ENCODE measurements at regions not wholly inside any gene's neighbourhood (a gene's known extent, or its start where the extent isn't known, plus 50 kb on each side); places are given as distances from the start of the nearest gene placed in this dataset.

DNA sequence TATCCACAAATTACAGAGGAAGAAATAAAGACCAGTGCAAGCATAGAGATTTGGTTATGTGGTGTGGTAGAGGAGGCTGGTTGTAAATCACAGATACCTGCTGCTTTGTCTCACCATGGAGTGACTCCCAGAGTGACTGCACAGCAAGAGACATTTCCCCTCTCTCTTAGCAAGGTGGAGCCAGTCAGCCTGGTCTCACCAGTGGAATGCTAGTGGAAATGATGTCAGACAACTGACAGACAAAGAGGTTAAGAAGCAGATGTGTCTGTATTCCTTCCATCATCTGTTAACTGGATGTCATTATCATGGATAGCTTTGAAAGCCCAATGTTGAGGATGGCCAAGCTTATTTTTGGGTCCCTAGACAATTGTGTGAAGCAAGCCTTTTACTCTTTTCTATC is 509.4 kb upstream of the SEMA6A start:
- DNase-seq (ENCODE audit: low read depth in 3 of 3), result no peak

DNA sequence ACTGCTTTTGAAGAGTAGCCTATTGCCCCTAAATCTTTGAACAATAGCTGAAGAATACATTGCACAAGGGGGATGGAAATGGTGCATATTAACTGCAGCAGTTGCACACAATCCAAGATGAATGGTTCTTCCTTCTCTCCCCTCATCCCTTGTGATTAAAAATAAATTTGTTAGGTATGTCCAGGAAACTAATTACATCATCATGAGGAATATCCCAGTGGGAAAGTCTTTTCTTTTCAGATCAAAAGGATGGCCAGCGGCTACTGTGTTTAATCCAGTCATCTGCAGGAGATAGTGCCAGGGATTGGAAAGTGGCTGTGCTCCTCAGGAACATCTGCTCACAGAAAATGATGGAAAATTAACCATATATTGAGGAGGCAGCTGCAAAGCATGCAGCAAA is 508.4 kb upstream of the SEMA6A start:
- no peak for DNase-seq (ENCODE audit: low read depth in 3 of 3)

DNA sequence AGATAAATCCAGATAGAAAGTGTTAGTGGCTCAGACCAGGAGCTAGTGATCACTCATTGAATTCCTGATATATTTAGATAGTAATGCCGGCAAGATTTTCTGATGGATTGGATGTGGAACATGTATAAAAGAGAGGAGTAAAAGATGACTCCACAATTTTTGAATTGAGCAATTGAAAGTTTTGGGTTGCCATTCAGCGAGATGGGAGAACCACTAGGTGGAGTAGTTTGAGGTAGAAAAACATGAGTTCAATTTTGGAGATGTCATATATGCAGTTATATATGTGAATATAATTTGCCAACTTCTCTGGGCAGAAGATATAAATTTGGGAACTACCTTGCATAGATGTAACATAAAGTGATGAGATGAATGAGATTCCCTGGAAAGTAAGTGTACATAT is 502.5 kb upstream of the SEMA6A start:
- no peak for DNase-seq (ENCODE audit: low read depth in 3 of 3)

DNA sequence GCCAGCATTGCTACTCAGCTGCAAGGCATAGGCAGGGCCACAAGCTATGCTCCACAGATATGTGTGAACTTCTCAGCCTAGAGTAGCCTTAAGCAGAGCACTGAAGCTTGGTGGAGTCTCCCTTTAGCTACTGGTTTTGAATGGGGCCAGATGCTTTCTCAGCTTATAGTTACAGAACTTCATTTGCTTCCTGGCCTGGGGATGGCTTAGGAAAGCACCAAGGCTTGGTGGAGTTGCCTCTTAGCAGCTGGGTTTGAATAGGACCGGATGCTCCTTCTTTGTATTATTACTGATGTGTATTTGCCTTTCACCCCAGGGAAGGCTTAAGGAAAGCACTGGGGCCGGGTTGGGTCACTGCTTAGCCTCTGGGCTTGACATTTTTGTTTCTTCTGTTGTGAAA is 497.8 kb upstream of the SEMA6A start:
- DNase-seq (ENCODE audit: low read depth in 3 of 3), result no peak

DNA sequence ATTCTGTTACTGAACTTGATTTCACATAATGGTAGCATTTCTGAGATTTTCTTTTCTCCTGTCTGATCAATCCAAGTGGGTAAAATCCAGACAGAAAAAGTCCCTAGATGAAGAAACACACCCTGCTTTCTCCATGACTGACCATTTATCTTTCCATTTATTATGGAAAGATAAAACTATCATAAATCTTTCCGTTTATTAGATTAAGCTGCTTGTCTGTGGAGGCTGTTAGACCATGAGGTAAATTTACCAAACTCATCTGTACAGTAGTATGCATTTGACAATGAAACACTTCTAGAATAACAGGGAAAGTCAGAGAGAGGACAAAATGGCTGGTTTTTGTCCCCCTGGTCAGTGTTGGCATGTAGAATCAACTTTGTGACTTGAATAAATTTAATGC is 491.2 kb upstream of the SEMA6A start:
- DNase-seq (ENCODE audit: low read depth in 3 of 3), result no peak

DNA sequence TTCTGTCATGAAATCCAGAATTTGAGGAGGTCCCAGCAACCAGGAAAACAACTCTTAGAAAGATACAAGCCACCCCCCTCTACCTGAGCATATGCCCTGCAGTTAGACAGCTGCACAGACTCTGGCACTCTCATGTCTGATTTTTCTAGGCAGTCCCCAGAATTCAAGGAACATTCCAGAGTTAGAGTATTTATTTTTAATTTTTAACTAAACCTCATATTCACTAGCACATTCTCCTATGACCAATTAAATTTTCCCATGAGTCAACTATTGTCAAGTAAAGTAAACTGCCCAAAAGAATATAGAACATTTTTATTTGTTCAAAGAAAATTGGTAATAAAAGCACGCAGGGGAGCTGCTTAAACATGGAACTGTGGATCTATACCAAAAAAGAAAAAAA is 490.5 kb upstream of the SEMA6A start:
- DNase-seq (ENCODE audit: low read depth in 3 of 3), result no peak

DNA sequence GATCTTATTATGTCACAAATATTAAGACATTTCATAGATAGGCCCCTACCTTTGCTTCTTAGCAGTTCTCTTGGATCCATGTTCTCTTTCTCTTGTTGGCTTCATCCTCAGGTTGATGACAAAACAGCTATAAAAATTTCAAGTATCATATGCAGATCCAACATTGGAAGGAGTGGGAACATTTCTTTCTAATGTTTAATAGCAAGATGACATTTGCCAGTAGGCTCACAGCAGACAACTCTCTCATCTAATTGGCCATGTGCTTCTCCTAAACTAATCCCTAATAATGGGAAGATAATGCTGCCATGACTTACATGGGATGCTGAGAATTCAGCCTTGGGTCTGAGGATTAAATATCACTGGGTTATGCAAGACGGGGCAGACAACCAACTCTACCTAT is 485.5 kb upstream of the SEMA6A start:
- no peak for DNase-seq (ENCODE audit: low read depth in 3 of 3)

DNA sequence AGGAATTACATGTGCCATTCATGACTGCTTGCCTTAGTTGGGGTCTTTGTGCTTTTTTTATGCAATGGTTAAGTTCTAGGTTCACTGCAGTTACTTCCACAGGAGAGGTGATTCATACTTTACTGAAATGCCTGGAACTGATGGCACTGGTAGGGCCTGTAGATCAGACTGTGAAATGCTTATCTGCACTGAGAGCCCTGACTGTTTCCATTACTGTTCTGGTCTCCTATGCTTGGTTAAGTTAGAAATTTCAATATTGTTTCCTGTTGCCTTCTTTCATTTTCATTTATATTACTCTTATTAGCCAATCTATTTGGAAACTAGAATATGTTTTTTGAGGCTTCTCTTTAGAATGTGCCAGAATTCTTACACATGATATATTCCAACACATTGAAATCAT is 484.1 kb upstream of the SEMA6A start:
- DNase-seq (ENCODE audit: low read depth in 3 of 3), result no peak

DNA sequence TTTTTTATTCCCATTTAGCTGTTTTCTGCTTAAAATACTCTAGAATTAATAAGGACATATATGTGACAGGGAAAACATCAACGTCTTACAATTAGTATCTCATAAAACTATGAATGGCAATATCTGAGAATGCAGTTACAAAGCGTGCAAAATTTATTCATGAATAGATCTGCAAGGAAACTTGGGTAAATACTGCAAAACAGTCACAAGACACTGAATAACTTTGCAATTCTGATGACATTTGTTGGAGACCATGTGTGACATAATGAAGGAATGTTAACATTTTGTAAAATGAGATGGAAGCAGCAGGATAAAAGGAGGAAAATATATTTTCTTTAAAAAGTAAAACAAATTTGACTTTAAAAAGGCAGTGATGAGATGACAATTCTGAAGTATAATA is 480.9 kb upstream of the SEMA6A start:
- no peak for DNase-seq (ENCODE audit: low read depth in 3 of 3)

DNA sequence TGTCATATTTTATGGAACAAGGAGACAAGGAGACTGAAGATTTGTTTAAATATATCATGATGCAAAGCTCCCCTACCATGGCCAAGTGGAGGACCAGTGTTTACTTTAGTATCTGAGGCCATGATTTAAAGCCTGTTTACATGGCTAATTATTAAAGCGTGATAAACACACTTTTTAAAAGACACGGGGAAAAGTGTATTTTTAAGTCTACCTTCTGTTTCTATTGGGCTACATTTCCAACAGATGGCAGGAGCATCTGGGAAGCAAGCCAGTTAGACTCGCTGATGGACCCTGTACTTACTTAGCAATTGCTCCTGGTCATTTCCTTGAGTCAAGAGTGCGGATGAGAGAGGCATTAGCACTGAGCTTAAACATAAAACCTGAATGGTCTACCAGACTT is 480.3 kb upstream of the SEMA6A start:
- DNase-seq (ENCODE audit: low read depth in 3 of 3), result no peak

DNA sequence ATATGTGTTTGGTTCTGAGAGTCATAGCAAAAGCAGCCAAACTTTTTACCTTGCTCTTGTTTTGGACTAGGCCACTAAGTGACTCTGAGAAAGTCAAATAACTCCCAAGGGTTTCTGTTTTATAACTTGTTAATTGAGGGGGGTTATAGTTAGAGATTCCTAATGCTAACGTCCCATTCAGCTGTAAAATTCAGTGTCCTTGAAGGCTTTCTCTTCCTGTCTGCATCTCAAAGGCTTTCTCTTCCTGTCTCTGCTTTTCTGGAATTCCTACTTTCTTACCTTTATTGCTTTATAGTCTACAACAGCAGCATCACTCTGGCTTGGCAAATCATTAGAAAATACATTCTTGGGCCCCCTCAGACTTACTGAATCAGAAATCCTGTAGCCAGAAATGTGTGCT is 479.5 kb upstream of the SEMA6A start:
- DNase-seq (ENCODE audit: low read depth in 3 of 3), result no peak

DNA sequence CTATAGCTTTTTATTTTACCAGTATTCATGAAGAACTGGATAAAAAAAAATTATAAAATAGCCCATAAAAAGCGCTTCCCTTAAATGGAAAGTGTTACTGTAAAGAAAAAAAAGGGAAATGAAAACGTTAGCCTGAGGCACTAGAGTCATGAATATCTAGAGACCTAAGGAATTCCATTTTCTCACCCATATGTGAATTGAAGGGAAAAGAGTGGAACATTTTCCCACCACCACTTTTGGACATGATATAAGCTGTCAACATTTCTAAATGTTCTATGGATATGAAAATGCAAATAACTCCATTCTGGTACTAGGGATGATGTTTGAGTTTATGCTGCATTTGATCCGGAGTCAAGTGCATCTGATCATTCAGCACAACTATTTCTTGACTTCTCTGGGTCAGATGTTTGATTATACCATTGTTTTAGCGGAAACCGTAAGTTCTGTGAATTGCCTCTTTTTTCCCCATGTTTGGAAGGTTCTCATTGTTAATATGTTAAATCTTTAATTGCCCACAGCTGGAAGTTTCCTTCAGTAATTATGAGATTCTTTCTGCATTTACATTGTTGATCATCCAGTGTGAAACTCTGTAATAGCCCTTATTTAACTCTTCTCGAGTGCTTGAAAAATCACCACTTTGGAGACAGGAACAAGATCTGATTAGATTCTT is 467.4 kb upstream of the SEMA6A start:
- DNase-seq (ENCODE audit: low read depth in 3 of 3), result no peak

DNA sequence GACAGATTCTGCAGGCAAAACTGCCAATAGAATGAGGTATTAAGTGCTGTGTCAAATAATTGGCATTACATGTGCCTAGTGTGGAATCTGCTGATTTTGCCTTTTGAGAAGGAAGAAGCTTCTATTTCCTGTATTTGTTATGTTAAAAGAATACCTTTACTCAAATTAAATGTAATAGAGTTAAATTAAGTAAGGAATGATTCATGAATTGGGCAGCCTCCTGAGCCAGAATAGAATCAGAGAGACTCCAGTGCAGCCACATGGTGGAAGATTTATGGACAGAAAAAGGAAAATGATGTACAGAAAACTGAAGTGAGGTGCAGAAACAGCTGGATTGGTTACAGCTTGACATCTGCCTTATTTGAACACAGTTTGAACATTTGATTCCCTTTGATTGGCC is 464.4 kb upstream of the SEMA6A start:
- DNase-seq (ENCODE audit: low read depth in 3 of 3), result no peak

DNA sequence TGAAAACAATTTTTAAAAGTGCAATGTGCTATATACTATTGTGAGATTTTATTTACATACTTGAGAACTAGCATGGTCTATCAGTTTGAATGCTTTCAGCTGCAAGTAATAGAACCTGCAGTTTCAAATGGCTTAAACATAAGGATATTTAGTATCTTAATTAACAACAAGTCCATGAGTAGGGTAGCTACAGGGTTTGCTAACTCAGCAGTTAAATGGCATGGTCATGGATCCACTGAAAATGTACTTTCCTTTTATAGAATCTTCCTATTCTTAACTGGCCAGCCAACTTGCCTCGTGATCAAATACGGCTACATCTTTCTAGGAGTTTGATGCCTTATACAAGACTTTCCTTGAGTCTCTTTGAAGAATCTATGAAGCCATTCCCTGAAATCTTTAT is 452.8 kb upstream of the SEMA6A start:
- no peak for DNase-seq (ENCODE audit: low read depth in 3 of 3)

DNA sequence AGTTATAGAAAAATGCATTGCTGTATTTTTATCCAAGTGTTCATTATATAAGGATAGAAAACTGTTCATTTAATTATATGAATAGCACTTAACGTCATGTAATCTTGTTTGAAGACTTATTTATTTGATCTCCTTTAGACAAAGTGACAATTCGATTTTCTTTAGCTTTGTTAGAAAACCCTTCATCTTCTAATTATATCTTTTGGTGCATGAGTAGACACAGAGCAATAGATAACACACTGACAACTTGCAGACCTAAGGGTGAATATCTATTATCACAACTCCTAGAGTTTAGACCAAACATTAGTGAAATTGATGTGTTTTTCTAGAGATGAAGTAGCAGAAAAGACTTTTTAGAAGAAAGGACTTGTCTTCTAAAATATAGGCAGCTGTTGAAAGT is 446.4 kb upstream of the SEMA6A start:
- DNase-seq (ENCODE audit: low read depth in 3 of 3), result no peak

DNA sequence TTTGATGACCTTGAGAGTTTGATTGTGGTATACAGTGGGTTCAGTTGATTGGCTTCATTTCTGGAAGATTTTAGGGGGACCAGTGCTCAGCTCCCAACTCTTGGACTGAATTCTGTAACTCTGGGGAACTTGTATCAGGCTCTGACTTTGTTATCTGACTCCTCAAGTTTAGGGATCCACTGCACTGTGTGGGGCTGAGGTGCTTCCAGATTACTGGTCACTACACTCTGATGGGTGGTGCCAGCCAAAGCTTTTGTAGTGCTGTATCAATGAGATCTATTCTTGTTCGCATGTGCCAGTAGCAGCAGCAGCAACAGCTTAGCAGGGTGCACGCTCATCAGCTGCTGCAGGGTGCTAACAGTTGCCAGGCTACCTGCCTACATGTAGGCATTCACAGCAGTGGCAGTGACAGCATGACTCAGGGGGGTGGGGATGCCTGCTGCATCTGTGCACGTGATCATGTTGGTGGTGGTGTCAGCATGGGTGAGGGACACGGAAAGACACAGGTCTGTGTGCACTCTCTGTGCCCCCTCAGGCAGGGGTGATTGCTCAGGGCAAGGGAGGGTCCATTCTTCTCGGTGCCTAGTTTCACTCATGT is 438.8 kb upstream of the SEMA6A start:
- no peak for DNase-seq (ENCODE audit: low read depth in 3 of 3)

DNA sequence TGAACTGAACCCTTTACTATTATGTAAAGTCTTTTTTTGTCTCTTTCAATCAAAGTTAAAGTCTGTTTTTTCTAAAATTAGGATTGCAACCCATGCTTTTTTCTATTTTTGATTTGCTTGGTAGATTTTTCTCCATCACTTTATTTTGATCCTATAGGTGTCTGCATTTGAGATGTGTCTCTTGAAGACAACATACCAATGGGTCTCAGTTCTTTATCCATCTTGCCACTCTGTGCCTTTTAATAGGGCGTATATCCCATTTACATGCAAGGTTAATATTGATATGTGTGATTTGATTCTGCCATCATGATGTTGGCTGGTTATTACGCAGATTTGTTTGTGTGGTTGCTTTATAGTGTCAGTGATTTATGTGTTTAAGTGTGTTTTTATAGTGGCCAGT is 436.0 kb upstream of the SEMA6A start:
- no peak for DNase-seq (ENCODE audit: low read depth in 3 of 3)

DNA sequence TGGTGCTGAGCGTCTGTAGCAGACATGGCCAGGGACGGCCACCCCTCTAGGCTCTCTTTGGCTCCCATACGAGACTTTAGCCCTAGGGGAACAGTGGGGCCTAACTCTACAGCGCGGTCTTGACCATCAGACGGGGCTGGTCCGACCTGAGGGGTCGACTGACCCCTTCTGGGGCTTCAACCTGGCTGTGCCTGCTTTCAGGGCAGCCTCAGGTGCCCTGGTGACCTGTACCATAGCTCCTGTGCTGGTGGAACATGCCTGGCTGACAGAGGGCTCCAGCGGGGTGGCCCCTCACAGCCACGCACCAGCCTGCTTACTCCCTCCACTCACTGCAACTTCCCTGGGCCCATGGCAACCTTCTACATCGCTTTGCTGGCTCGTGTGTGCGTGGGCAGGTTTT is 423.4 kb upstream of the SEMA6A start:
- no peak for DNase-seq (ENCODE audit: low read depth in 3 of 3)

DNA sequence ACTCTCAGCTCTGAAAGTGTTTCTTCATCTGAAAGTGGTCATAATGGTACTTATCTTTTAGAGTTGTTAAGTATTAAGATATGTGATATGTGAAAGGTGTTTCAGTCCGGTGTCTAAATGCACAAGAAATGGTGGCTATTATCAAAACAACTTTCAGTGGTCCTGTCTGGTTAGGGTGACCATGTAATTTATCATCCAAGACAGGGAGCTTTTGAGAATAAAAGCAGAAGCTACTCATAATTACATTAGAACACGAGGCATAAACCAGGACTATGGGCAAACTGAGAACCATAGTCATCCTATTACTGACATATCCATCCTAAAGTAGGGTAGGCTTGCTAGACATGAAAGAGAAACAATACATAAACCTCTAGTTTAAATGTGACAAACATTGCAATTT is 418.1 kb upstream of the SEMA6A start:
- no peak for DNase-seq (ENCODE audit: low read depth in 3 of 3)

DNA sequence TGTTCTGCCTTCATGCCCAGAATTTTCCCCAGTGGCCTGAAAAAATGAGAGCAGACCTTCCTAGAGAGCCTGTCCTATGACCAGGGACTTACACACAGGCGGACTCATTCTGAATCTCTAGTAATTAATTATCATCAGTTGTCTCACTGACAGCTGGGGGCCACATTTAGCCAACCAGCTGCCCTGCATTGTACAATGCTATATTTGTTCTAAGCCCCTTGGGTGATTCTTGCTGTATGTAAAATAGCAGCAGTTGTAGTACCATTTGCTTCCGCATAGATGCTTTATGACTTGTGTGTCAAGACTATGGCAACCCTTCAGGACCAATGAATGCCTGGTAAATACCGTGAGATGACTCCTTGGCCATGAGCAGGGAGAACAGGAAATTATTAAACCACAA is 415.4 kb upstream of the SEMA6A start:
- no peak for DNase-seq (ENCODE audit: low read depth in 3 of 3)

DNA sequence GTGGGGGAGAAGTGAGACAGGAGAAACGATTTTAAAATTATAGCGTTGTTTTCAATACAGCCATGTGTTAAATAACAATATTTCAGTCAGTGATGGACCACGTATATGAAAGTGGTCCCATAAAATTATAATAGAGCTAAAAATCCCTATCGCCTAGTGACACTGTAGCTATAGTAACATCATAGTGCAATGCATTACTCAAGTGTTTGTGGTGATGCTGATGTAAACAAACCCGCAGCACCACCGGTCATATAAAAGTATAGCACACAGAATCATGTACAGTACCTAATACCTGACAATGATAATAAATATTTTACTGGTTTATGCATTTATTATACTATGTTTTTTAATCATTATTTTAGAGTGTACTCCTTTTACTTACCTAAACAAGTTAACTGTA is 407.4 kb upstream of the SEMA6A start:
- DNase-seq (ENCODE audit: low read depth in 3 of 3), result no peak

DNA sequence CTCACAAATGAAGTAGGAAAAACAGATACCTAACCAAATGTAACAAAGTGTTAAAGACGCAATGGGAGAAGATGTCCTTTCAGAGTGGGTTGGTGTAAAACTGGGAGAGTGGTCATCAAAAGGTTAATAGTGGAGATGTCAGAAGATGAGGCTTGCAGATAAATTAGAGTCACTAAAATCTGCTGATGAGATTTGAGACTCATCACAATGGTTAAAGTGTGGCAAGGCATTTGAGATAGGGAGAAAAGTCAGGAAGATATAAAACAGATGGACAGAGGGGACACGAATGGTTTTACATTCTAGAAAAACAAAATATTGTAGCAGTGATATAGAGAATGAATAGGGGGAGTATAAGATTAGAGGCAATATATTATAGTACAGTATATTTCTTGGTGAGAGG is 406.0 kb upstream of the SEMA6A start:
- no peak for DNase-seq (ENCODE audit: low read depth in 3 of 3)

DNA sequence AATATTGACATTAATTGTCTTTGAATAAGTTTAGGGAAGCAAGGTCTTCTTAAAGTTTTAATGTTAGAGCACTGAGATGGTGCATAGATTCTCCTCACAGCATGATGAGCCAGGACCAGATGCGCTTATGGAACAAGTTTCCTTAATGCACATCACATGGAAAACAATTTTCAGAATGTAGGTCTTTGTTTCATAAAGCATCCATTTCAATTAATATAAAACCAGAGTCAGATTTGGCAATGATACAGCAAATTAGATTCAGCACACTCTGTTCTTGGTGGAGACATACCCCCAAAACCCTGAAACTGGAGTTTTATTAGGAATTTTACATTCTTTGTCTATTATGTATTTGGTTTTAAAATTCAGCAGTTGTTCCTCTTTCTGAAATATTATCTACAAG is 402.1 kb upstream of the SEMA6A start:
- DNase-seq (ENCODE audit: low read depth in 3 of 3), result no peak

DNA sequence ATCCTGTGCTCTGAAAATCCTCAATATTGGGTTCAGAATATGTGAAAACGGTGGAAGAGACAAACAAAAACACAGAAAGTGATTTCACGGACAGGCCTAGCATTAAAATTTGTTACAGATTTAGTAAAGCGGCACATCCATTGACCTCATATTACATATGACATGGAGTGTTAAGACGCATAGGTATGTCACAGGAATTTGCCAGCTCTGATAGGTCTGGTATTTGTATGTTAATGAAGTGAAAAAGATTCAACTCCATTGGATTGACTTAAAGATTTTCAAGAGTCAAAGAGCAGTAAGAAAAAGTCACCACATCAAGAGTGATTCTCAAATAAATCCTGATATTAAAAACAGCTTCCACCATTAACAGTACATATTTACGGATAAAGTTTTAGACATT is 396.5 kb upstream of the SEMA6A start:
- no peak for DNase-seq (ENCODE audit: low read depth in 3 of 3)

Measured in stimulated activated CD4-positive, alpha-beta T cell treated with anti-CD3 and anti-CD28 coated beads, TNF-alpha, amount 100 ng/mL, for 48 hours (primary cell).